Hepatic stellate cell (primary cell): ENCODE measurements at regions not wholly inside any gene's neighbourhood (a gene's known extent, or its start where the extent isn't known, plus 50 kb on each side); places are given as distances from the start of the nearest gene placed in this dataset.

ENCODE experiments used
- DNase-seq: peaks from one replicate; pipeline ENCODE4 v3.0.0; 2011; ENCODE audit warnings: low spot score

DNA sequence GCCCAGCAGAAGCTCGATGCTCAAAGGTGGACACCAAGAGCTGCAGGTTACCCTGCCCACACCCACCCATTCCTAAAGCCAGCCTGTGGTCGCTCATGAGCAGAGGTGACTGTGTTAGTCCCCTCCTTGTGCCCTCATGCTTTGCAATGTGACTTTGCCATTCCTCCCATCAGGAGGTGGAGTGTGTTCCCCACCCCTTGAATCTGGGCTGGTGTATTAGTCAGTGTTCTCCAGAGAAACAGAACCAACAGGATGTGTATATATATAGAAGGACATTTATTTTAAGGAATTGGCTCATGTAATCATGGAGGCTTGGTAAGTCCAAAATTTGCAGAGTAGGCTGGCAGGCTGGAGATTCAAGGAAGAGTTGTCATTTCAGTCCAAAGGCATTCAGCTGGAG lies 54.4 kb upstream of the RNF24 start:
- peak; percentile 74 for DNase-seq

DNA sequence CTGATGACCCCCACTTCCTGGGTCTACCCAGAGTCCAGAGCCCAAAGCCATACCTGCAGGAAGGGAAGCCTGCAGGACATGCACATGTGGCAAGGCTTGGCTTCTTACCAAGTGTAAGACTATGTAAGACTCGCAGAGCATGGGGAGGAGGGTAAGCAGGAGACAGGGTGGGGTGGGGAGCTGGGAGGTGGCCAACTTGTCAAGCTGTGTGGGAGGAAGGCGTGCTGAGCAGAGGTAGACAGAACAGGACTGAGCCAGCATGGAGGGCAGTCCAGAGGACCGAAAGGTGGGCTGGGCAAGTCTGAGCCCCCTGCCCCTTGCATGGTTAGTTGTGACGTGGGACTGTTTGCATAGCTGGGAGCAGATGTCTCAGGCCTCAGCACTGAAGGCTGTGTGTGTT lies 53.4 kb upstream of the RNF24 start:
- DNase-seq, result no peak

DNA sequence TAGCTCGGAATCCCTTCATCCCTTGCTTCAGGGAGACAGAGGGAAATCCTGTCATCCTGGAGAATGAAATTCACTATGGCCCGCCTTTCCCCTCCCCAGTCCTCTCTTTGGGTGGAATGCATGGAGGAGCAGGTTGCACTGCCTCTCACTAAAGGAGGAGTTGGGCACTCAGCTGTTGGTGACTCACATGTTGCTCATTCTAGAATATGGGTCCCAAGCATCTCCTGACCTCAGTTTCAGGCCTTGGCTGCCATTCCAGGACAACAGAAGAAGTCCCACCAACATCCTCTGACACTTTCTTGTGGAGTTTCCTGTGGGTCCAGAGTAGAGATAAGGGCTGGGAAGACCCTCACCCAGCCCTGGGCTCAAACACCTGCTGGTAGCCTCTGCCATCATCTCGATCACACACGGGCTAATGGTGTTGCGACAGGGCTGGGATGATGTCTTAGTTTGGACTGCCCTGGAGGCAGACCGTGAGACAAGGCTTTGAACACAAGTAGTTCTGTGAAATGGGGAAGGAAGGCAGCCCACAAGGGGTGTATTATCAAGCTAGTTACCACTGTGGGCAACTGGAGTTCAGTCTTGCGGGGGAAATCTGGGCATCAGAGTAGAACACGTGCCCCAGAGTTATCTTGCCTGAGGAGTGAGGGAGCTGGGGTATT lies 52.4 kb upstream of the RNF24 start:
- peak; percentile 68 for DNase-seq

- no peak for DNase-seq
Observed at GRCh38 chr20:4066551-4066950, 51.2 kb upstream of the RNF24 start.

- DNase-seq, result no peak
Observed at GRCh38 chr20:4065391-4065844, 50.1 kb upstream of the RNF24 start.
